Transverse colon (tissue), 4 donors: ENCODE measurements at regions not wholly inside any gene's neighbourhood (a gene's known extent, or its start where the extent isn't known, plus 50 kb on each side); places are given as distances from the start of the nearest gene placed in this dataset.

Experiments
- DNase-seq: peaks from one replicate; pipeline ENCODE4 v3.0.0-alpha.2; 2019
- H3K27ac ChIP-seq, 4 donors: fragments of 200-600 bp; sonication (generic); 2 replicates each; pipeline ENCODE4 v1.5.1; 2016 to 2018; ENCODE audit warnings: inconsistent platforms in 4 of 4
- H3K27me3 ChIP-seq: fragments of 200-600 bp; sonication (generic); 2 replicates; pipeline ENCODE4 v1.5.1; 2017; ENCODE audit warnings: inconsistent platforms
- H3K36me3 ChIP-seq, 4 donors: fragments of 200-600 bp; sonication (generic); 2 replicates each; pipeline ENCODE4 v1.5.1; 2017 to 2019; ENCODE audit warnings: inconsistent platforms in 4 of 4
- H3K4me1 ChIP-seq, 4 donors: fragments of 200-600 bp; sonication (generic); 2 replicates each; pipeline ENCODE4 v1.5.1; 2017 to 2020; ENCODE audit warnings: inconsistent platforms in 4 of 4
- H3K4me3 ChIP-seq, 4 donors: fragments of 200-600 bp; sonication (generic); 1 replicate in 1 of 4; 2 replicates in 3 of 4; pipeline versions ENCODE4 v1.5.1 to v1.6.1; 2017 to 2019; ENCODE audit warnings: inconsistent platforms in 4 of 4
- H3K9me3 ChIP-seq, 2 donors: fragments of 200-600 bp; sonication (generic); 2 replicates each; pipeline ENCODE4 v1.5.1; 2017 to 2019; ENCODE audit warnings: inconsistent platforms in 2 of 2
- CTCF ChIP-seq, 5 experiments: fragments of 200-600 bp in 3 of 5; fragments of 450-650 bp in 2 of 5; sonication (generic) in 3 of 5; IDR thresholded peaks; 1 replicate in 2 of 5; 2 replicates in 3 of 5; pipeline ENCODE4 v1.5.1; 2016 to 2017; ENCODE audit warnings: antibody characterized with exemption in 5 of 5, inconsistent platforms in 3 of 5, mild to moderate bottlenecking in 2 of 5, moderate library complexity in 1 of 5
- EP300 ChIP-seq: sonication (generic); formaldehyde crosslinking; IDR thresholded peaks from one replicate; pipeline ENCODE4 v1.6.1; 2017; ENCODE audit warnings: antibody characterized with exemption, low read depth
- POLR2A ChIP-seq: fragments of 450-650 bp; IDR thresholded peaks from one replicate; pipeline ENCODE4 v1.6.1; 2016; ENCODE audit warnings: antibody characterized with exemption, mild to moderate bottlenecking, moderate library complexity
- POLR2AphosphoS5 ChIP-seq, 3 donors: sonication (generic); formaldehyde crosslinking; IDR thresholded peaks; one replicate each; pipeline ENCODE4 v1.6.1; 2016; ENCODE audit warnings: antibody characterized with exemption in 3 of 3
- WGBS, 2 donors: methylation state at CpG; one replicate each; pipeline ENCODE4 v1.1.5; 2018; ENCODE audit warnings: low coverage in 1 of 2; 5-methylcytosine and 5-hydroxymethylcytosine counted together
- in situ Hi-C, 4 donors: fragments of 200-750 bp; cut with MboI; loops; one replicate each; pipeline versions ENCODE4 v1.15.0 to v1.15.1; 2017; ENCODE audit warnings: low sequenced_read_pairs in 3 of 4, low pct_ligation_motif_present in 1 of 4, low pct_unique_long_range_greater_than_20kb in 1 of 4
- intact Hi-C: fragments of 100-400 bp; cut with DNase I; formaldehyde crosslinking; loops from one replicate; pipeline ENCODE4 v1.15.1; 2023; ENCODE audit warnings: low total_unique reads

- no peak for DNase-seq
- H3K4me3 ChIP-seq: no peak overlapping the region
- no peak for TF ChIP-seq CTCF (IDR thresholded peaks at IDR 0.05)
- no peak for TF ChIP-seq EP300
- no peak for TF ChIP-seq POLR2AphosphoS5 (IDR thresholded peaks at IDR 0.05)
- TF ChIP-seq POLR2A: no peak
- H3K4me1 ChIP-seq: no peaks in the 10 kb centered on the region
- intact Hi-C loops: no loop called here
- no peaks in the 10 kb centered on the region for H3K9me3 ChIP-seq
- WGBS, 2 donors: 82% methylated on average over 1 of the region's 1 CpG; no CpG with 5 or more reads in 1 of the 2 donors
- peak overlapping the region in 1 of 4 donors; percentile 33 for H3K27ac ChIP-seq
- no peaks in the 10 kb centered on the region for H3K27me3 ChIP-seq
- no peaks in the 10 kb centered on the region for H3K36me3 ChIP-seq
- in situ Hi-C loops: loop anchor here in 1 of 4 donors (25.0 kb wide), 1 partner anchor 138 kb away; no protein-coding TSS in a partner anchor
These were observed 60.2 kb upstream of the GPC4 start for GRCh38 chrX:133475521-133475920.

GRCh38 chrX:133474574-133474973, 59.3 kb upstream of the GPC4 start:
- no peak overlapping the region for H3K27ac ChIP-seq
- 76% methylated on average over 4 of the region's 4 CpGs; no CpG with 5 or more reads in 1 of the 2 donors for WGBS, 2 donors
- no peak overlapping the region for H3K4me3 ChIP-seq
- TF ChIP-seq CTCF (IDR thresholded peaks at IDR 0.05): no peak
- no peak for TF ChIP-seq EP300
- no peak for TF ChIP-seq POLR2A
- TF ChIP-seq POLR2AphosphoS5 (IDR thresholded peaks at IDR 0.05): no peak
- intact Hi-C loops (no loop called here), in situ Hi-C loops (no loop called here)
- H3K27me3 ChIP-seq: no peaks in the 10 kb centered on the region
- H3K36me3 ChIP-seq: no peaks in the 10 kb centered on the region
- H3K9me3 ChIP-seq: no peaks in the 10 kb centered on the region
- H3K4me1 ChIP-seq: no peaks in the 10 kb centered on the region
- no peak for DNase-seq

GRCh38 chrX:133473451-133473850, 58.2 kb upstream of the GPC4 start:
- TF ChIP-seq POLR2AphosphoS5 (IDR thresholded peaks at IDR 0.05) (no peak), EP300 (no peak), POLR2A (no peak), CTCF (IDR thresholded peaks at IDR 0.05) (no peak)
- Histone ChIP-seq H3K4me1 (no peaks in the 10 kb centered on the region), H3K27me3 (no peaks in the 10 kb centered on the region), H3K36me3 (no peaks in the 10 kb centered on the region), H3K9me3 (no peaks in the 10 kb centered on the region), H3K27ac (no peak overlapping the region), H3K4me3 (no peak overlapping the region)
- intact Hi-C loops (no loop called here), in situ Hi-C loops (no loop called here)
- no peak for DNase-seq

- Histone ChIP-seq H3K4me3 (no peak overlapping the region), H3K27me3 (no peaks in the 10 kb centered on the region), H3K36me3 (no peaks in the 10 kb centered on the region), H3K4me1 (no peaks in the 10 kb centered on the region), H3K27ac (no peak overlapping the region), H3K9me3 (no peaks in the 10 kb centered on the region)
- no peak for DNase-seq
- in situ Hi-C loops (no loop called here), intact Hi-C loops (no loop called here)
- TF ChIP-seq POLR2A (no peak), EP300 (no peak), POLR2AphosphoS5 (IDR thresholded peaks at IDR 0.05) (no peak), CTCF (IDR thresholded peaks at IDR 0.05) (no peak)
- WGBS, 2 donors: 73% methylated on average over 3 of the region's 3 CpGs; no CpG with 5 or more reads in 1 of the 2 donors
These were observed 52.8 kb upstream of the GPC4 start for GRCh38 chrX:133468051-133468450.
